GM12875 (cell line): ENCODE measurements at regions not wholly inside any gene's neighbourhood (a gene's known extent, or its start where the extent isn't known, plus 50 kb on each side); places are given as distances from the start of the nearest gene placed in this dataset.

Source experiments
- H3K4me3 ChIP-seq: one replicate; pipeline ENCODE4 v1.5.1; 2011; ENCODE audit warnings: low read depth, low read length, control low read depth
- TF ChIP-seq, protein P1 (sequence below): IDR thresholded peaks from 2 replicates; pipeline ENCODE4 v1.5.1; 2011; ENCODE audit warnings: low read depth, mild to moderate bottlenecking, control low read depth, inconsistent platforms, low read length, moderate library complexity, borderline replicate concordance; ENCODE audit not compliant: insufficient read depth

GRCh38 chr5:39648085-39648847 is 223.5 kb upstream of the DAB2 start:
- TF ChIP-seq, protein P1, sequence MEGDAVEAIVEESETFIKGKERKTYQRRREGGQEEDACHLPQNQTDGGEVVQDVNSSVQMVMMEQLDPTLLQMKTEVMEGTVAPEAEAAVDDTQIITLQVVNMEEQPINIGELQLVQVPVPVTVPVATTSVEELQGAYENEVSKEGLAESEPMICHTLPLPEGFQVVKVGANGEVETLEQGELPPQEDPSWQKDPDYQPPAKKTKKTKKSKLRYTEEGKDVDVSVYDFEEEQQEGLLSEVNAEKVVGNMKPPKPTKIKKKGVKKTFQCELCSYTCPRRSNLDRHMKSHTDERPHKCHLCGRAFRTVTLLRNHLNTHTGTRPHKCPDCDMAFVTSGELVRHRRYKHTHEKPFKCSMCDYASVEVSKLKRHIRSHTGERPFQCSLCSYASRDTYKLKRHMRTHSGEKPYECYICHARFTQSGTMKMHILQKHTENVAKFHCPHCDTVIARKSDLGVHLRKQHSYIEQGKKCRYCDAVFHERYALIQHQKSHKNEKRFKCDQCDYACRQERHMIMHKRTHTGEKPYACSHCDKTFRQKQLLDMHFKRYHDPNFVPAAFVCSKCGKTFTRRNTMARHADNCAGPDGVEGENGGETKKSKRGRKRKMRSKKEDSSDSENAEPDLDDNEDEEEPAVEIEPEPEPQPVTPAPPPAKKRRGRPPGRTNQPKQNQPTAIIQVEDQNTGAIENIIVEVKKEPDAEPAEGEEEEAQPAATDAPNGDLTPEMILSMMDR, result no peak
- H3K4me3 ChIP-seq, result no peak overlapping the region

- TF ChIP-seq, protein P1, result no peak
- H3K4me3 ChIP-seq, result no peak overlapping the region
Measured at GRCh38 chr5:39640552-39640951, 215.8 kb upstream of the DAB2 start.

DNA sequence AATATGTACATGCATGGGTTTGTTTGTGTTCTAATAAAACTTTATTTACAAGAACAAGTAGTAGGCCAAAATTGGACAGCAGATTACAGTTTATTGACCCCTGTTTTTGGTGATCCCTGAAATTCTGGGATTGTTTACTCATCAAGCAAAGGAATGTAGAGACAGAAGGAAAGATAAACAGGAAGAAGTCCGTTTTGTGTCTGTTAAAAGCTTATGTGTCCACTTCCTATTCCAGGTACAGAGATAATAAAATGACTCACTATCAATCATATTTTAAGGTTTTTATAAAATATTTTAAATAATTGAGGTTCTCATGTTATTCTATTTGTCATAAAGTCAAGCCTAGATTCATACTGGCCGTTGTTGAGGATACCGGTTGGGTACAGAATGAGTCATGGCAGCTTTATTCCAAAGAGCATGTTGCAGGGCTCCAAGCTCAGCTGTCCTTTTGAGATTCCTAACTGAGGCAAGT is 214.9 kb upstream of the DAB2 start:
- TF ChIP-seq, protein P1, result no peak
- no peak overlapping the region for H3K4me3 ChIP-seq

- TF ChIP-seq, protein P1, result no peak
- no peak overlapping the region for H3K4me3 ChIP-seq
Measured at GRCh38 chr5:39638813-39639212, 214.0 kb upstream of the DAB2 start.

DNA sequence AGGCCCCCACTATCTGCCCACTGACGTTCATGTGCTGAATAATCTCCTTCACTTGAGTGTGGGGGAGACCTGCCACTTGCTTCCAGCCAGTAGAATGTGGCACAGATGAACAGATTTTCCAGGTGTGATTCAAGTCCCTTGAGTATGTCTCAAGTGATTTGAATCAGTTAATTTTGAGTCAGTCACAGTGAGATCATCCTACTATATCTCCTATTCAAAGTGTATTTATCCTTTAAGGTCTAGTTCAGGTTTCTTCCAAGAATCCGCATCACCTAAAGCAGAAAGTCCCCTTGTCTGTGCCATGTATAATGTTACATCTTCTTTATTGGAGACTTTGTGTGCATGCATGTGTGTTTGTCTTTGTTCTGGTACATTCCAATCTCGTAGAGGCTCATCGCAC is 208.3 kb upstream of the DAB2 start:
- TF ChIP-seq, protein P1, result no peak

GRCh38 chr5:39631958-39632357 is 207.2 kb upstream of the DAB2 start:
- TF ChIP-seq, protein P1, result no peak
- H3K4me3 ChIP-seq, result no peak overlapping the region

More for the DNA sequence above, 208.3 kb upstream of the DAB2 start:
- H3K4me3 ChIP-seq, result no peak overlapping the region

GRCh38 chr5:39629946-39630345 is 205.2 kb upstream of the DAB2 start:
- H3K4me3 ChIP-seq, result no peak overlapping the region
- TF ChIP-seq, protein P1, result no peak
